Neural cell (in vitro differentiated cells): ENCODE measurements at regions not wholly inside any gene's neighbourhood (a gene's known extent, or its start where the extent isn't known, plus 50 kb on each side); places are given as distances from the start of the nearest gene placed in this dataset.

ENCODE experiments used
- H2AFZ ChIP-seq: fragments of 200-600, 300-800 bp; sonication (generic), shearing (Covaris generic); 2 replicates; pipeline ENCODE4 v1.6.0; 2014; ENCODE audit warnings: low read depth, mild to moderate bottlenecking, antibody characterized with exemption, low read length, moderate library complexity
- H3F3A ChIP-seq: fragments of 200-600 bp; shearing (Covaris generic); 2 replicates; pipeline ENCODE4 v1.6.1; 2016; ENCODE audit warnings: mild to moderate bottlenecking, moderate library complexity, mixed read lengths, antibody characterized with exemption, low read length; ENCODE audit not compliant: insufficient read depth, poor library complexity, severe bottlenecking
- H3K27ac ChIP-seq: fragments of 200-600, 300-800 bp; sonication (generic), shearing (Covaris generic); 2 replicates; pipeline ENCODE4 v1.5.1; 2014; ENCODE audit warnings: mild to moderate bottlenecking, low read length, moderate library complexity
- H3K27me3 ChIP-seq: fragments of 300-800, 200-600 bp; sonication (generic), shearing (Covaris generic); 2 replicates; pipeline ENCODE4 v1.6.0; 2014; ENCODE audit warnings: mild to moderate bottlenecking, low read depth, low read length, moderate library complexity; ENCODE audit not compliant: insufficient read depth
- H3K36me3 ChIP-seq: fragments of 300-800, 200-600 bp; sonication (generic), shearing (Covaris generic); 2 replicates; pipeline ENCODE4 v1.5.1; 2014; ENCODE audit warnings: mild to moderate bottlenecking, antibody characterized with exemption, low read length, moderate library complexity; ENCODE audit not compliant: insufficient read depth
- H3K4me2 ChIP-seq: fragments of 300-800, 200-600 bp; sonication (generic), shearing (Covaris generic); 2 replicates; pipeline ENCODE4 v1.6.0; 2014; ENCODE audit warnings: mild to moderate bottlenecking, low read length
- H3K4me3 ChIP-seq: fragments of 300-800, 200-600 bp; sonication (generic), shearing (Covaris generic); 2 replicates; pipeline ENCODE4 v1.5.1; 2014; ENCODE audit warnings: mild to moderate bottlenecking, low read length, moderate library complexity
- H3K79me2 ChIP-seq: fragments of 200-600 bp; shearing (Covaris generic); replicated peaks from 2 replicates; pipeline ENCODE4 v1.6.0; 2014; ENCODE audit warnings: mild to moderate bottlenecking, low read length, moderate library complexity; ENCODE audit not compliant: insufficient read depth
- H3K9ac ChIP-seq: fragments of 300-800, 200-600 bp; sonication (generic), shearing (Covaris generic); 2 replicates; pipeline ENCODE4 v1.6.1; 2016; ENCODE audit warnings: mild to moderate bottlenecking, low read length, mixed read lengths
- H3K9me2 ChIP-seq: fragments of 200-600 bp; shearing (Covaris generic); 2 replicates; pipeline ENCODE4 v1.6.1; 2016; ENCODE audit warnings: mild to moderate bottlenecking, low read length, mixed read lengths; ENCODE audit not compliant: insufficient read depth
- H3K9me3 ChIP-seq: fragments of 200-600, 300-800 bp; sonication (generic), shearing (Covaris generic); 2 replicates; pipeline ENCODE4 v1.6.1; 2016; ENCODE audit warnings: mild to moderate bottlenecking, mixed run types, low read length, moderate library complexity, mixed read lengths
- H4K20me1 ChIP-seq: fragments of 200-600 bp; shearing (Covaris generic); 2 replicates; pipeline ENCODE4 v1.6.1; 2016; ENCODE audit warnings: mild to moderate bottlenecking, mixed run types; ENCODE audit not compliant: insufficient read depth
- EP300 ChIP-seq: fragments of 450-650 bp; conservative IDR thresholded peaks from 2 replicates; pipeline ENCODE4 v1.6.1; 2014; ENCODE audit warnings: antibody characterized with exemption, mild to moderate bottlenecking, moderate library complexity; ENCODE audit not compliant: poor library complexity, severe bottlenecking
- EZH2 ChIP-seq: fragments of 200-600, 300-800 bp; shearing (Covaris generic), sonication (generic); IDR thresholded peaks from 2 replicates; pipeline ENCODE4 v1.6.1; 2014; ENCODE audit warnings: antibody characterized with exemption, low read length, borderline replicate concordance, mild to moderate bottlenecking; ENCODE audit not compliant: insufficient read depth, poor library complexity, severe bottlenecking
- MXI1 ChIP-seq: fragments of 450-650 bp; conservative IDR thresholded peaks from 2 replicates; pipeline ENCODE4 v1.6.1; 2014; ENCODE audit warnings: antibody characterized with exemption, mild to moderate bottlenecking; ENCODE audit not compliant: poor library complexity, severe bottlenecking
- POLR2AphosphoS5 ChIP-seq: IDR thresholded peaks from 2 replicates; pipeline ENCODE4 v1.6.1; 2012
- RAD21 ChIP-seq: fragments of 450-650 bp; conservative IDR thresholded peaks from 2 replicates; pipeline ENCODE4 v1.6.1; 2014; ENCODE audit warnings: antibody characterized with exemption, mild to moderate bottlenecking, moderate library complexity
- SMC3 ChIP-seq: fragments of 450-650 bp; conservative IDR thresholded peaks from 2 replicates; pipeline ENCODE4 v1.6.1; 2014; ENCODE audit warnings: antibody characterized with exemption, mild to moderate bottlenecking, moderate library complexity; ENCODE audit not compliant: poor library complexity
- TF ChIP-seq, protein P1 (sequence below): IDR thresholded peaks from 2 replicates; pipeline ENCODE4 v1.6.1; 2012; ENCODE audit warnings: borderline replicate concordance
- TF ChIP-seq, protein P2 (sequence below): fragments of 450-650 bp; IDR thresholded peaks from 2 replicates; pipeline ENCODE4 v1.5.1; 2014; ENCODE audit warnings: antibody characterized with exemption, mild to moderate bottlenecking, moderate library complexity; ENCODE audit not compliant: poor library complexity, severe bottlenecking

DNA sequence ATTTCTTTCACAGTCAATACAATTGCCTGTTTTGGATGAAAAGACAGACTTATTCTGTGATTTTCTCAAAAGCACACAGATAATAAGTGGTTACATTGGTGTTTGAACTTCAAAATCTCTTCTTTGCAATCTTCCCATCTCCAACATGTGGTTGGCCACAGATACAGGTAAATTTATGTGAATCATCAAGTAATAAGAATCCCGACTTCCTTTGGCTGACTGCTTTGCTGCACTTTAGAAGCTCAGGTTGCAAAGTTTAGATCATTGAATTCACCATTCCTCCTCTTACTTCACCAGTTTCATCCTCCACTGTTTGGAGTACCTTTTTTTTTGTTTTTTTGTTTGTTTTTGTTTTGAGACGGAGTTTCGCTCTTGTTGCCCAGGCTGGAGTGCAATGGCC is 56.5 kb upstream of the ADRB2 start:
- H3K36me3 ChIP-seq, result no peaks in the 10 kb centered on the region
- H3K27ac ChIP-seq, result no peak overlapping the region
- no peak overlapping the region for H3K9ac ChIP-seq
- TF ChIP-seq POLR2AphosphoS5 (no peak), SMC3 (no peak)
- TF ChIP-seq, protein P1, sequence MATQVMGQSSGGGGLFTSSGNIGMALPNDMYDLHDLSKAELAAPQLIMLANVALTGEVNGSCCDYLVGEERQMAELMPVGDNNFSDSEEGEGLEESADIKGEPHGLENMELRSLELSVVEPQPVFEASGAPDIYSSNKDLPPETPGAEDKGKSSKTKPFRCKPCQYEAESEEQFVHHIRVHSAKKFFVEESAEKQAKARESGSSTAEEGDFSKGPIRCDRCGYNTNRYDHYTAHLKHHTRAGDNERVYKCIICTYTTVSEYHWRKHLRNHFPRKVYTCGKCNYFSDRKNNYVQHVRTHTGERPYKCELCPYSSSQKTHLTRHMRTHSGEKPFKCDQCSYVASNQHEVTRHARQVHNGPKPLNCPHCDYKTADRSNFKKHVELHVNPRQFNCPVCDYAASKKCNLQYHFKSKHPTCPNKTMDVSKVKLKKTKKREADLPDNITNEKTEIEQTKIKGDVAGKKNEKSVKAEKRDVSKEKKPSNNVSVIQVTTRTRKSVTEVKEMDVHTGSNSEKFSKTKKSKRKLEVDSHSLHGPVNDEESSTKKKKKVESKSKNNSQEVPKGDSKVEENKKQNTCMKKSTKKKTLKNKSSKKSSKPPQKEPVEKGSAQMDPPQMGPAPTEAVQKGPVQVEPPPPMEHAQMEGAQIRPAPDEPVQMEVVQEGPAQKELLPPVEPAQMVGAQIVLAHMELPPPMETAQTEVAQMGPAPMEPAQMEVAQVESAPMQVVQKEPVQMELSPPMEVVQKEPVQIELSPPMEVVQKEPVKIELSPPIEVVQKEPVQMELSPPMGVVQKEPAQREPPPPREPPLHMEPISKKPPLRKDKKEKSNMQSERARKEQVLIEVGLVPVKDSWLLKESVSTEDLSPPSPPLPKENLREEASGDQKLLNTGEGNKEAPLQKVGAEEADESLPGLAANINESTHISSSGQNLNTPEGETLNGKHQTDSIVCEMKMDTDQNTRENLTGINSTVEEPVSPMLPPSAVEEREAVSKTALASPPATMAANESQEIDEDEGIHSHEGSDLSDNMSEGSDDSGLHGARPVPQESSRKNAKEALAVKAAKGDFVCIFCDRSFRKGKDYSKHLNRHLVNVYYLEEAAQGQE, result no peak
- H3K79me2 ChIP-seq, result no peaks in the 10 kb centered on the region
- H4K20me1 ChIP-seq, result no peaks in the 10 kb centered on the region
- no peaks in the 10 kb centered on the region for H3K9me2 ChIP-seq
- H3K9me3 ChIP-seq, result no peaks in the 10 kb centered on the region
- H3K4me3 ChIP-seq, result no peak overlapping the region
- H3K27me3 ChIP-seq, result no peaks in the 10 kb centered on the region
- H3F3A ChIP-seq, result no peaks in the 10 kb centered on the region
- no peak overlapping the region for H3K4me2 ChIP-seq
- H2AFZ ChIP-seq, result no peak overlapping the region

DNA sequence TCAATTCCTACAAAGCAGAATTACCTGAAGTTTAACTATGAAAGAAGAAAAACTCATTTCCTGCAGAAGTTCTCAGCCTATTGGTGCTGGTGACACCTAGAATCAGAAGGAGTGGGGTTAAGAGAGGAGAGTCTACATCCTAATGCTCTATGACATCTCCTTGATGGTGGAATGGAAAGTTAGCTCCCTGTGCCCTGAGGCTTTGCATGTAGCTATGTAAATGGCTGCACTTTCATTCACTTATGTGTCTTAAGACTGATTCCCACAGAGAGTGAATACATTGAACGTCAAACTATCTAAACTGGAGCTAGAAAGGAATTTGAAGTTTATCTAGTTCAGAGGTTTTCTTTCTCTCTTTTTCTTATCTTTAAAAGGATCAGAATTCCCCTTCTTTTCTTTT is 52.1 kb upstream of the ADRB2 start:
- Histone ChIP-seq H3K27ac (no peak overlapping the region), H3K79me2 (no peaks in the 10 kb centered on the region), H3K36me3 (no peaks in the 10 kb centered on the region), H3K9me2 (no peaks in the 10 kb centered on the region), H3K9ac (no peak overlapping the region), H3K4me2 (no peak overlapping the region), H2AFZ (no peak overlapping the region), H3K9me3 (no peaks in the 10 kb centered on the region), H3F3A (no peaks in the 10 kb centered on the region), H4K20me1 (no peaks in the 10 kb centered on the region), H3K27me3 (no peaks in the 10 kb centered on the region), H3K4me3 (no peak overlapping the region)
- TF ChIP-seq EZH2, result no peak

DNA sequence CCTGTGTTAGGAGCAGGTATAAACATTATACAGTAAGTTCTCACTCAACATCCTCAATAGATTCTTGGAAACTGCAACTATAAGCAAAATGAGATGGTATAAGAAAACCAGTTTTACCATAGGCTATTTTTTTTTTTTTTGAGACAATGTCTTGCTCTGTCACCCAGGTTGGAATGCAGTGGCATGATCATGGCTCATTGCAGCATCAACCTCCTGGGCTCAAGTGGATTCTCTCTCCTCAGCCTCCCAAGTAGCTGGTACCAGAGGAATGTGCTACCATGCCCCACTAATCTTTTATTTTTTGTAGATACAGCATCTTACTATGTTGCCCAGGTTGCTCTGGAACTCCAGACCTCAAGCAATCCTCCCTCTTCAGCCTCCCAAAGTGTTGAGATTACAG is 50.1 kb upstream of the ADRB2 start:
- Histone ChIP-seq H3K27me3 (no peaks in the 10 kb centered on the region), H3F3A (no peaks in the 10 kb centered on the region), H3K9ac (no peak overlapping the region), H3K79me2 (no peaks in the 10 kb centered on the region), H3K4me3 (no peak overlapping the region), H2AFZ (no peak overlapping the region), H3K9me2 (no peaks in the 10 kb centered on the region), H3K27ac (no peak overlapping the region), H4K20me1 (no peaks in the 10 kb centered on the region), H3K4me2 (no peak overlapping the region), H3K9me3 (no peaks in the 10 kb centered on the region), H3K36me3 (no peaks in the 10 kb centered on the region)
- TF ChIP-seq SMC3 (no peak), EZH2 (no peak), EP300 (no peak), POLR2AphosphoS5 (no peak), MXI1 (no peak), RAD21 (no peak)
- TF ChIP-seq, protein P2, sequence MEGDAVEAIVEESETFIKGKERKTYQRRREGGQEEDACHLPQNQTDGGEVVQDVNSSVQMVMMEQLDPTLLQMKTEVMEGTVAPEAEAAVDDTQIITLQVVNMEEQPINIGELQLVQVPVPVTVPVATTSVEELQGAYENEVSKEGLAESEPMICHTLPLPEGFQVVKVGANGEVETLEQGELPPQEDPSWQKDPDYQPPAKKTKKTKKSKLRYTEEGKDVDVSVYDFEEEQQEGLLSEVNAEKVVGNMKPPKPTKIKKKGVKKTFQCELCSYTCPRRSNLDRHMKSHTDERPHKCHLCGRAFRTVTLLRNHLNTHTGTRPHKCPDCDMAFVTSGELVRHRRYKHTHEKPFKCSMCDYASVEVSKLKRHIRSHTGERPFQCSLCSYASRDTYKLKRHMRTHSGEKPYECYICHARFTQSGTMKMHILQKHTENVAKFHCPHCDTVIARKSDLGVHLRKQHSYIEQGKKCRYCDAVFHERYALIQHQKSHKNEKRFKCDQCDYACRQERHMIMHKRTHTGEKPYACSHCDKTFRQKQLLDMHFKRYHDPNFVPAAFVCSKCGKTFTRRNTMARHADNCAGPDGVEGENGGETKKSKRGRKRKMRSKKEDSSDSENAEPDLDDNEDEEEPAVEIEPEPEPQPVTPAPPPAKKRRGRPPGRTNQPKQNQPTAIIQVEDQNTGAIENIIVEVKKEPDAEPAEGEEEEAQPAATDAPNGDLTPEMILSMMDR, result no peak
- TF ChIP-seq, protein P1, result no peak
